ENCODE measurements at regions not wholly inside any gene's neighbourhood (a gene's known extent, or its start where the extent isn't known, plus 50 kb on each side); places are given as distances from the start of the nearest gene placed in this dataset.
"Not testable (repeated sequence)": the region's sequence is repeated elsewhere in the genome, so short reads cannot be mapped to it uniquely, and the experiment has no call there.

DNA sequence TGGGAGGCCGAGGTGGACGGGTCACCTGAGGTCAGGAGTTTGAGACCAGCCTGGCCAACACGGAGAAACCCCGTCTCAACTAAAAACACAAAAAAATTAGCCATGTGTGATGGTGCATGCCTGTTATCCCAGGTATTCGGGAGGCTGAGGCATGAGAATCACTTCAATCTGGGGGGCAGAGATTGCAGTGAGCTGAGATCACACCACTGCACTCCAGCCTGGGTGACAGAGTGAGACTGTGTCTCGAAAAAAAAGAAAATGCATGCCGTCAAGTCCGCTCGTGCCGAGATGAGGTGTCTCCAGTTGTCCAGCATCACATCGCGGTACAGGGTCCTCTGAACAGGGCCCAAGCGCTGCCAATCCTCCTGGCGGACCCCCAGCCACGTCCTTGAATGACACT is 71.2 kb upstream of the GOLGA6L6 start:
- POLR2A ChIA-PET; H3K27me3 ChIP-seq (ENCODE audit: control insufficient read depth in 2 of 2, insufficient read depth in 2 of 2, low read length in 2 of 2); DNase-seq (ENCODE audit: extremely low read depth in 1 of 4, low spot score in 3 of 4); H3K4me1 ChIP-seq (replicated peaks in 1 of 2; ENCODE audit: control insufficient read depth in 2 of 2, insufficient read depth in 2 of 2, low read length in 2 of 2); CTCF ChIA-PET (ENCODE audit: low intra/inter-chr PET ratio); ATAC-seq; H3K4me3 ChIP-seq; H3K9me1 ChIP-seq (ENCODE audit: control insufficient read depth, insufficient read depth, low read length); H3K79me2 ChIP-seq (ENCODE audit: control insufficient read depth, insufficient read depth, low read length); H4K20me1 ChIP-seq (replicated peaks; ENCODE audit: control insufficient read depth, insufficient read depth, low read length); H3K9ac ChIP-seq (ENCODE audit: insufficient read depth in 1 of 2, low read depth in 2 of 2, low read length in 2 of 2); H2AFZ ChIP-seq (ENCODE audit: low read depth, low read length); H3K36me3 ChIP-seq (ENCODE audit: control insufficient read depth, insufficient read depth, low read length); intact Hi-C loops (cut with micrococcal nuclease); FAIRE-seq; BruUV-seq (replicated peaks); H3K27ac ChIP-seq (ENCODE audit: extremely low read depth, low read depth, low read length); H3K9me3 ChIP-seq (replicated peaks; ENCODE audit: control insufficient read depth, insufficient read depth, low read depth, low read length); H3K4me2 ChIP-seq (ENCODE audit: insufficient read depth, low read length): not testable (repeated sequence)
- in situ Hi-C loops (cut with MboI) = loop anchor here (25.0 kb wide), 1 partner anchor 250 kb away; no protein-coding TSS in a partner anchor
- WGBS (ENCODE audit: insufficient coverage, low coverage, missing lambda C conversion rate) = under 1% methylated on average over 9 of the region's 15 CpGs

GRCh38 chr15:20612356-20612755 is 70.8 kb upstream of the GOLGA6L6 start:
- POLR2A ChIA-PET; FAIRE-seq; H3K9me1 ChIP-seq (ENCODE audit: control insufficient read depth, insufficient read depth, low read length); H3K4me3 ChIP-seq; CTCF ChIA-PET (ENCODE audit: low intra/inter-chr PET ratio); H3K9me3 ChIP-seq (replicated peaks; ENCODE audit: control insufficient read depth, insufficient read depth, low read depth, low read length); intact Hi-C loops (cut with micrococcal nuclease); H3K4me1 ChIP-seq (replicated peaks in 1 of 2; ENCODE audit: control insufficient read depth in 2 of 2, insufficient read depth in 2 of 2, low read length in 2 of 2); BruUV-seq (replicated peaks); DNase-seq (ENCODE audit: extremely low read depth in 1 of 4, low spot score in 3 of 4); H3K27ac ChIP-seq (ENCODE audit: extremely low read depth, low read depth, low read length); H2AFZ ChIP-seq (ENCODE audit: low read depth, low read length); H3K36me3 ChIP-seq (ENCODE audit: control insufficient read depth, insufficient read depth, low read length); H3K4me2 ChIP-seq (ENCODE audit: insufficient read depth, low read length); H4K20me1 ChIP-seq (replicated peaks; ENCODE audit: control insufficient read depth, insufficient read depth, low read length); H3K79me2 ChIP-seq (ENCODE audit: control insufficient read depth, insufficient read depth, low read length); H3K27me3 ChIP-seq (ENCODE audit: control insufficient read depth in 2 of 2, insufficient read depth in 2 of 2, low read length in 2 of 2); H3K9ac ChIP-seq (ENCODE audit: insufficient read depth in 1 of 2, low read depth in 2 of 2, low read length in 2 of 2): not testable (repeated sequence)
- in situ Hi-C loops (cut with MboI) = loop anchor here (25.0 kb wide), 1 partner anchor 250 kb away; no protein-coding TSS in a partner anchor
- ATAC-seq = peak; percentile 40; the same call in 2 of the 3 replicates
- 0% methylated on average over 9 of the region's 9 CpGs for WGBS (ENCODE audit: insufficient coverage, low coverage, missing lambda C conversion rate)

GRCh38 chr15:20611667-20612290 is 70.2 kb upstream of the GOLGA6L6 start:
- CTCF ChIA-PET (ENCODE audit: low intra/inter-chr PET ratio); H2AFZ ChIP-seq (ENCODE audit: low read depth, low read length); H3K9me1 ChIP-seq (ENCODE audit: control insufficient read depth, insufficient read depth, low read length); FAIRE-seq; H3K9me3 ChIP-seq (replicated peaks; ENCODE audit: control insufficient read depth, insufficient read depth, low read depth, low read length); H3K36me3 ChIP-seq (ENCODE audit: control insufficient read depth, insufficient read depth, low read length); H3K27me3 ChIP-seq (ENCODE audit: control insufficient read depth in 2 of 2, insufficient read depth in 2 of 2, low read length in 2 of 2); H4K20me1 ChIP-seq (replicated peaks; ENCODE audit: control insufficient read depth, insufficient read depth, low read length); H3K4me2 ChIP-seq (ENCODE audit: insufficient read depth, low read length); H3K4me1 ChIP-seq (replicated peaks in 1 of 2; ENCODE audit: control insufficient read depth in 2 of 2, insufficient read depth in 2 of 2, low read length in 2 of 2); H3K4me3 ChIP-seq; H3K27ac ChIP-seq (ENCODE audit: extremely low read depth, low read depth, low read length); POLR2A ChIA-PET; ATAC-seq; DNase-seq (ENCODE audit: extremely low read depth in 1 of 4, low spot score in 3 of 4); intact Hi-C loops (cut with micrococcal nuclease); H3K79me2 ChIP-seq (ENCODE audit: control insufficient read depth, insufficient read depth, low read length); H3K9ac ChIP-seq (ENCODE audit: insufficient read depth in 1 of 2, low read depth in 2 of 2, low read length in 2 of 2); BruUV-seq (replicated peaks): not testable (repeated sequence)
- 10% methylated on average over 2 of the region's 11 CpGs for WGBS (ENCODE audit: insufficient coverage, low coverage, missing lambda C conversion rate)
- in situ Hi-C loops (cut with MboI) = loop anchor here (25.0 kb wide), 1 partner anchor 249 kb away; no protein-coding TSS in a partner anchor

- H3K9ac ChIP-seq (ENCODE audit: insufficient read depth in 1 of 2, low read depth in 2 of 2, low read length in 2 of 2); H3K9me1 ChIP-seq (ENCODE audit: control insufficient read depth, insufficient read depth, low read length); H3K4me1 ChIP-seq (replicated peaks in 1 of 2; ENCODE audit: control insufficient read depth in 2 of 2, insufficient read depth in 2 of 2, low read length in 2 of 2); intact Hi-C loops (cut with micrococcal nuclease); POLR2A ChIA-PET; H4K20me1 ChIP-seq (replicated peaks; ENCODE audit: control insufficient read depth, insufficient read depth, low read length); H3K4me3 ChIP-seq; H3K27me3 ChIP-seq (ENCODE audit: control insufficient read depth in 2 of 2, insufficient read depth in 2 of 2, low read length in 2 of 2); H3K36me3 ChIP-seq (ENCODE audit: control insufficient read depth, insufficient read depth, low read length); H2AFZ ChIP-seq (ENCODE audit: low read depth, low read length); ATAC-seq; H3K27ac ChIP-seq (ENCODE audit: extremely low read depth, low read depth, low read length); BruUV-seq (replicated peaks); H3K9me3 ChIP-seq (replicated peaks; ENCODE audit: control insufficient read depth, insufficient read depth, low read depth, low read length); H3K4me2 ChIP-seq (ENCODE audit: insufficient read depth, low read length); H3K79me2 ChIP-seq (ENCODE audit: control insufficient read depth, insufficient read depth, low read length); DNase-seq (ENCODE audit: extremely low read depth in 1 of 4, low spot score in 3 of 4); CTCF ChIA-PET (ENCODE audit: low intra/inter-chr PET ratio); FAIRE-seq: not testable (repeated sequence)
- in situ Hi-C loops (cut with MboI) = loop anchor here (25.0 kb wide), 1 partner anchor 246 kb away; no protein-coding TSS in a partner anchor
- 36% methylated on average over 4 of the region's 9 CpGs for WGBS (ENCODE audit: insufficient coverage, low coverage, missing lambda C conversion rate)
These were observed 66.6 kb upstream of the GOLGA6L6 start for GRCh38 chr15:20608179-20608578.
